Erythroblast (primary cell): ENCODE measurements at regions not wholly inside any gene's neighbourhood (a gene's known extent, or its start where the extent isn't known, plus 50 kb on each side); places are given as distances from the start of the nearest gene placed in this dataset.

Source experiments
- DNase-seq, 2 experiments: peaks; one replicate each; lab custom pipeline; 2025; lab: John Stamatoyannopoulos, UW
- GATA1 ChIP-seq: IDR thresholded peaks from 2 replicates; pipeline ENCODE4 v1.6.1; 2011; ENCODE audit warnings: low read depth, mild to moderate bottlenecking, control low read depth, low read length, moderate library complexity
- POLR2A ChIP-seq: IDR thresholded peaks from 2 replicates; pipeline ENCODE4 v1.6.1; 2011; ENCODE audit warnings: mild to moderate bottlenecking, low read length

DNA sequence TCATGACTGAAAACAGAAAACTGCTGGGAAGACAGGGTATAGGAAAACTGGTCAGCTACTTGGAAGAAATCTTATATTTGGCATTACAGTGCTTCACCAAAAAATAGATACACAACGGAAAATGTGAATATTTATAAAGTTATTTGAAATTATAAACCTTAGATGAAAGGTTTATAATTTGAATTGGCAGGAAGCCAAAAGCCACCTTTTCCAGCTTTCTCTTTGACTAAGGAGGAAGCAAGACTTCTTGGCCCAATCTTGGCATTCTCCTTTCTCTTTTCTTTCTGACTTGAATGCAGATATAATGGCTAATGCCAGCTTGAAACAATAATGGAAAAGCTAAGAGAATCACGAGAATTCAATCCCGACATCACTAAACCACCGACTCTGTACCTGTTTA is 196.5 kb upstream of the PIK3C3 start:
- TF ChIP-seq POLR2A (no peak), GATA1 (no peak)
- no peak for DNase-seq

DNA sequence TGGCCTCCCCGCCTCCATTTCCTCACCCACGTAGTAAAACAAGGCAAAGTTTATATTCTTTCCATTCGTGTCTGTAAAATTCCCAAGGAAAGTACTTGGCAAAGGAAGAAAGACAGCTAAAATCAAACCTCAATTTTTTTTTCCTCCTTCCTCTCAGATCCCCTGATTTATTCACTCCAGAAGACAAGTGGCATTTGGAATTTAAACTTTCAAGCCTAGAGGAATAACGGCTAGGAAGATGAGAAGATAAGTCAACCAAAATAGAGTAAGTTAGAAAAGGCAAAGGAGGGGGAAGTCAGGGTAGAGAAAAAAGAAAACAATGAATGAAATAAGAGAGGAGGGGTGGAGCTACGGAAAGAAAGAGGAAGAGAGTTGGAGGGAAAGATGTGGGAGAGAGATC is 198.9 kb upstream of the PIK3C3 start:
- no peak for TF ChIP-seq POLR2A
- no peak for TF ChIP-seq GATA1
- no peak for DNase-seq

DNA sequence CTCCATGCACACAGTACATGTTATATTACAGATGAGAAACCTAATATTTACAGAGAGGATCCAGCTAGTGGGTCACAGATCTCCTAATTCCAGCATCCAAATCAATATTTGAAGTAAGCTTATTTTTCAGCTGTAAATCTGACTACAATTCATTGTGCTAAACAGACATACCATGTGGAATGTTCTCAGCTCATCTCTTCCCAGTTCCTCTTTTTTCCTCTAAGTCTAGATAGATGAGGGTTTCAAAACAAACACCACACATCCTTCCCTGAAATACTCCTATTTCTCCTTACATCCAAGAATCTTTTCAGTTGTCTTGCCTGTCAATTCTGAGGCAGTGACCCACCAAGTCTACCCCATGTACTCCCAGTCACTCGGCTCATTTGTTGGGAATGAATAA is 200.7 kb upstream of the PIK3C3 start:
- DNase-seq, result no peak
- TF ChIP-seq POLR2A (no peak), GATA1 (no peak)

DNA sequence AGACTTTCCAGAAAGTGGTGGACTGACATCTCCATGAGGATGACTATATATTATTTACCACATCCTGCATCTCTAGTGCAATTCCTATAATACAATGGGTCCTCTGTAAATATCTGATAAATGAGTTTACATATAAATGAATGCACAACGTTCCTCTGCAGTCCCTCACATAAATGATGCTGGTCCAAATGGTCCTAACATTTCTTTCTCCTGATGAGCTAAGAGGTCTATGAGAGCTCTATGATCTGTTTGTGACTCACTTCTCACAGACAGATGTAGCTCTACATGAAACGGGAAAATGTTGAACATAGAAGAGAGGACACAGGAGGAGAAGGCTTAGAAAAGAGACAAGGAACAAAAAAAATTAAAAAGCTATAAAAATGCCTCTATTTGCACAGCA is 201.2 kb upstream of the PIK3C3 start:
- no peak for TF ChIP-seq GATA1
- no peak for TF ChIP-seq POLR2A
- no peak for DNase-seq

DNA sequence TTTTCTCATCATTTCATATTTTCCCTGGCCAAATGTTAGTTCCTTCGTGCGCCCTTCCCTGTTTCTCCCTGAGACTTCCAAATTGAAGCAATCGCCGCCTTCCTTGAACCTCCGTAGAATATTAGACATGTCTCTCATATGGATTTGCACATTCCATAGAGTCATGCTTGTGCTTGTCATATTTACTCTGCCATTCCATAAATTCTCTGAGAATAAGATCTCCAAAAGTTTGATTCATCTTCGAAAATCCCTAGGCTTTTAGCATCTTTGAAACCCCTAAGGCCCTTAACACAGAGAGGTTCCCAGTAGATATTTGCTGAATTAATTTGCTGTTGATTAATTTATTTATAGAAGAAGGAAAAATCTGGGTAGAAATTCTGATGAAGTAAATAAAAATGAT is 202.2 kb upstream of the PIK3C3 start:
- no peak for DNase-seq
- TF ChIP-seq GATA1, result no peak
- no peak for TF ChIP-seq POLR2A

DNA sequence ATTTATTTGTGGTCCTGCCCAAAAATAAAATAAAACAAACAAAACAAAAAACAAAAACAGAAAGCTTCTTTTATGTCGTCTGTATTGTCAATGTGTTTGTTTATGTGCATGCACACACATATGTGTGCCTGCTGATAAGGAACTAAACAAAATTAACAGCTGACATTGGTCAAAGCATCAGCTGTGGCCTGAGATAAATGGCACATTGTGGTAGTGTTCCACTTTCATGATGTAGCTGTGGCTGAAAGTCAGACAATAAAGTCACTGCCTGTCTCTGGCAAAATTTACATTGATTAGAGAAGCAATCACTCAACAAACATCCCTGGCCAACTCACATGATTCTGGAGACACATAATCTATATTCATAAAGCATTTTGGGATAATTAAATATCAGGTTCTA is 203.4 kb upstream of the PIK3C3 start:
- DNase-seq, result peak in 1 of 2 experiments; percentile 14
- TF ChIP-seq GATA1 (no peak), POLR2A (no peak)

DNA sequence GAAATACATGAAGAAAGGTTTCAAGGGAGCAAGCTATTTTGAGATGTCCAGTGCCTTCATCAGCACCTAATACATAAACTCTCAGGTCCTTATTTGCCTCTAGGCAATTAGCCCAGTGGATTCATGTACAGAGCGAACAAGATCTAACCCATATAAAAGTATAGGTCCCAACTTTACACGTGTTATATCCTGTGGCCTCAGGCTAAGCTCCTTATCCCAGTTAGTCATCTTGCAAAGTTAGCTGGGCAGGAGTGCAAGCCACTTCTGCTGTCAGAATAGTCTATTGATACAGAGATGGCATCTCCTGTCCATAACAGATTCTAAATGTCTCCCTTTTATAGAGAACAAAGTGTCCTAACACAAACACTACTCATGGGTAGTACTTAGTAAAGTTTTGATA is 203.9 kb upstream of the PIK3C3 start:
- TF ChIP-seq POLR2A (no peak), GATA1 (no peak)
- no peak for DNase-seq

DNA sequence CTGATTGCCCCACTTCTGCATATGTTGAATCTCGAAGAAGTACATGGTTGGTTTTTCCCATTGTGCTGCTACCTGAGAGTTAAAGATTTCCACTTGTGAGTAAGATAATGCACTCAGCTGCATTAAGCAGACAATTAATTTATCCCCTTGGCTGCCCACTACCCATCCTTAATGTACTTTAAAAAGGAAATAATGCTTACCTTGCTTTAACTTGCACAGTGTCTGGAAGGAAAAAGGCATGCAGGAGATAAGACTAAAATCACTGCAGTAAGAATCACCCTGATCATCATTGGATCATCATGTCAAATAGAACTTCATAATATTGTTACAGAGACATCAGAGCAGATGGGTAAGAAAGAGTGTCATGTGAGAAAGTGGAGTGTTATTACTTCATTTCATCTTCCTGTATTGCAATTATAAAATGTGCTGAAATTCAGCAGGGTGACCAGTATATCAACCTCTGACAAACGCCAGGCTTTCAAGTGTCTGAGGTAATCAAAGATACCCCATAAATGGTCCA is 207.3 kb upstream of the PIK3C3 start:
- TF ChIP-seq POLR2A, result no peak
- TF ChIP-seq GATA1, result no peak
- no peak for DNase-seq

DNA sequence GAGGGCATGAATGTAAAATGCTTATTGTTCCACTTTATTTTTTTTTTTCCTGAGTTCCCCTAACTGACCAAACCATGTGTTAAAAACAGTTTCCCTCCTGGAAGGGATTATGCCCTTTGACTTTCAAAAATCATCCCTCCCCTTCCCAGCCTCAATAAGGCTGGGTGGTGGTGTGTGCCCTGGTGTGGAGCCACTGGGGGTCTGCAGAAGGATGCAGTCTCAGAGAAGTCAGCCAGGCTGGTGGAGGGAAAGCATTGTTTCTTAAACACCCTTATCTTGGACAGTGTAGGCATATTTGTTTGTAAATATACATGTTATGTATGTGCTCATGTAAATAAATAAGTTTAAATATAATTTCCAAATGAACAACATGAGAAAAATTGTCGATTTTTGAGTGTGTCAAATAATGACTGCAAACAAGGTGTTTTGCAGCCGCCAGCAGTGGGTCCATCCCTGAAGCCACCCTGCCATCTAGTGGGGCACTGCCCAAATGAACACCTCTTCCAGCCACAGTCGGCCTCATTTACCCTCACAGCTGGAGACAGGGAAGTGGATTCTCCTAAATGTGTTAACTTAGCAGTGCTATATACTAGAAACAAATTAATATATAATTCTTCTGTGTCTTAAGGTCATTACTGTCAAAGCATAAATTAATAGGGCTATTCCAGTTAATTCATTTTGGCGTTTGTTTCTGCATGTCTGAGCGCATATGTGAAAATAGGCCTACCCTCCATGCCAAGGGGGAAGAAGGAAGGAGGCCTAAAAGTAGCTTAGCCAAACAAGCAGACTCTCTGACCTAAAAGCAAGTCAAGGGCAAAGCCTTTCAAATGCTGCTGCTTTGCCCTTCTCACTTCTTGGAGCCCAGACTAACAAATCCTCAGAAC is 209.6 kb upstream of the PIK3C3 start:
- TF ChIP-seq GATA1 (no peak), POLR2A (no peak)
- DNase-seq, result peak; percentile 23 to 46

DNA sequence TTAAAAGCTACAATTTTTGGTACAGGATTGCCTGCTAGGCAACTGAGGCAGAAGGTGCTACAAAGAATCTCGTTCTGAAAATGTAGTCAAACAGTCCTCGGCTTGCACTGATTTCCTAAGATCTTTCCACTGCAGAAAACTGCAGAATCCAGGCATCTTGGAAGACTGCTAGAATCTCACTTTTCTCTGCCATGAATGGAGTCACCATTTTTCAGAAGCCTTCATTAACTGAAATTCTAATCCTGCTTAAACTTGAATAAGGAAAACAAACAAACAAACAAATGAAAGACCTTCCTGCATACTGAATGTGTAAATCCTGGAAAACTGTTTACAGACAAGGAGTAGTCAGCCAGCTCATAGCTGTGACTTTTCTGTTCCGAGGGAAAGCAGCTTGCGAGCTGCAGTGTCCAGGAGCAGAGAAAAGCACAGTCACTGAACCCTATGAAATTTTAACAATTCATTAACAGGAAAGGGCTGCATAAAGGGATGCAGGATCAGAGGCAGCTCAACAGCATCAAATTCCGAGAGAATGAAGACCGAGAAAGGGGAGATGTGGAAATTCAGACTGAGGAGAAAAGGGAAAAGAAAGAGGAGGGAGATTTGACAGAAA is 210.5 kb upstream of the PIK3C3 start:
- no peak for DNase-seq
- no peak for TF ChIP-seq POLR2A
- no peak for TF ChIP-seq GATA1

DNA sequence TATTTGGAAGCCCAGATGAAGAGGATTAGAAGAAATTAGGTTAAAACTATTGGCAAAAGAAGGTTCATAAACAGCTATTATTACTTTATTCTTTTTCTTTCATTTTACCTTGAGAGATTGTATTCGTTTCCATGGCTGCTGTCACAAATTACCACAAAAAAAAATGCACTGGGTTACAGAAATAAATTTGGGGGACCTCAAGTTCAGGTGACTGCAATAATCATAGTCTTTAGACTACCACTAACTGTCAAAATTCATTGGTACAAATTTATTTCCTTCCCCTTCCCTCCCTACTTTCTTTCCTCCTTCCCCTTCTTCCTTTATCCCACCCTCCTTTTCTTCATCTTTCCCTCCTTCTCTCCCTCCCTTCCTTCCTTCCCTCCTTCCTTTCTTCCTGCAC is 217.8 kb upstream of the PIK3C3 start:
- no peak for TF ChIP-seq GATA1
- TF ChIP-seq POLR2A, result no peak
- DNase-seq, result no peak

DNA sequence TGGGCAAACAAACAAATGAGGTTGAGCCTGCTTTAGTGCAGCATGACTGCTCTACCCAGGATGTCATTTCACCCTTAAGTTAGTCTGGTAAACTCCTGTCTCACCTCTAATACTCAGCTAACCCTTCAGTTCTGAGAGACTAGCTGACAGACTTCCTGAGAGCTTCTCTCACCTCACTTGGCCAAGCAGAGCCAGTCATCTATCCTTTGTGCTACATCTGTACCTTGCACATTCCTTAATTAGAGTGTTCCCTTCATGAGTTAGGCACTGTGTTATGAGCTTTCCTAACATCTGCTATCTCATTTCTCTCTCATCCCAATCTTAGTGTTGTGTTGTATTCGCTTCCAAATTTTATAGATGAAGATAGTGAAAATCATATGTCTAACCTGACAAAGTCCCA is 220.1 kb upstream of the PIK3C3 start:
- no peak for TF ChIP-seq POLR2A
- no peak for TF ChIP-seq GATA1
- no peak for DNase-seq

DNA sequence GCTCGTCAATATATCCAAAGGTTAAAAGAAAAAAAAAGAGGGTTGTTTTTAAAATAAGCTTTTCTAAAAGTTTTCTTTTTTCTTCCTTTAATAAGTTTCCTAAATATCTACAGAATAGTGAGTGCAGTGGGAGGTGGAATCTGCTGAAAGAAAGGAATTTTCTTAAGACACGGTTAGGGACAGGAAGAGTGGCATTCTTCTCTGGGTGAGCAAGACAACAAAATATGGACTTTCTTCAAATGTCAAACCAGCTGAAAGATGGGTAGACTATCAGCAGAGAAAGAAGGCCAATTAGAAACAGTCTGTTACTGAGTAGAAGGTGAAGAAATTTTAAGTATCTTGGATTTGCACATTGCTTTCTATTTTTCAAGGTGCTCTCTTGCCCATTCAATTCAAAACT is 222.7 kb upstream of the PIK3C3 start:
- no peak for DNase-seq
- TF ChIP-seq POLR2A (no peak), GATA1 (no peak)

DNA sequence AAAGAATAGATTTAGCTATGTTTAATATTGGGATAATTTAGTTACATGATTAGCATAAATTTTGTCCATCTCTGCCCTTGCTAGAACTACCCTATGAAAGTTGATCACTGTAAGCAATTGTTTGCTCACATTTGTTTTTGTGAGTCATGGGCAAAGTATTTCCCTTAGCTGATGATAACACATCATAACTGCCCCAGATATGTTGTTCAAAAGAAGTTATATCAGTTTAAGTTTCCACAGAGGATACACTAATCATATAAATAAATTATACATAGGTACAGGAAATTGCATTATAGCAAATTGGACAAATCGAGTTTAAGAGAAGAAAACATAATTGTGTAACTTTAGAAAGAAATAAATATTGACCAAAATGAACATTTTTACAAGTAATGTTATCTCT is 223.2 kb upstream of the PIK3C3 start:
- no peak for DNase-seq
- no peak for TF ChIP-seq GATA1
- TF ChIP-seq POLR2A, result no peak
